Cerebellar nuclear complex (tissue), 1 donor: ENCODE measurements at regions not wholly inside any gene's neighbourhood (a gene's known extent, or its start where the extent isn't known, plus 50 kb on each side); places are given as distances from the start of the nearest gene placed in this dataset.
"Not testable (repeated sequence)": the region's sequence is repeated elsewhere in the genome, so short reads cannot be mapped to it uniquely, and the experiment has no call there.

Source experiments
- DNase-seq, 2 experiments: peaks; one replicate each; lab custom pipeline; 2025; lab: John Stamatoyannopoulos, UW

DNA sequence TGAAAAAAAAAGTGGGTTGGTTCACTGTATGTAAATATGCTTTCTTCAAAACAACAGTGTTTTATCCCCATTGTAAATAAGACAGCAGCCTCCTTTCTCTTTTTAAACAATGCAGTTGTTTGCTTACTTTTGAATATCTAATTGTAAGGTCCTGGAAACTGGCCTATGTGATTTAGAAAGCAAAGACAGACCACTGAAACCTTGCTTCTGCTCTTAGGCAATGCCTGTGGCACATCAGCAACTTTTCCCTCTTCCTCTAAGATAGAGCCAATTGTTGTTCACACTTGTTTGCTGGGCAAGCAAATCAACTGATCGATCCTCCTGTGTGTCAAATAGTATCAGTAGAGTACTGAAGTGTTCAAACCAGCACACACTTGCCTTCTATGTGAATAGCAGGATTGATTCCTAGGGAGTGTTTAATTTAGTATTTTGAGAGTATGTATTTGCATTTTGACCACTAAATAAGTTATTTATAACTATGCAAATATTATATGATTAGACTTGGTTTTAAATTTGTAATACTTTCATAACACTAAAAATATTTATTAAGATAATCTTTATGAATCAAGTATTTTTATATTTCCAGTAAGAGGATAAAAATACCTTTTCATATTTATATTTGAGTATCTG is 55.4 kb upstream of the GRPR start:
- no peak for DNase-seq

GRCh38 chrX:16063921-16064320 is 59.4 kb upstream of the GRPR start:
- DNase-seq, result no peak

DNA sequence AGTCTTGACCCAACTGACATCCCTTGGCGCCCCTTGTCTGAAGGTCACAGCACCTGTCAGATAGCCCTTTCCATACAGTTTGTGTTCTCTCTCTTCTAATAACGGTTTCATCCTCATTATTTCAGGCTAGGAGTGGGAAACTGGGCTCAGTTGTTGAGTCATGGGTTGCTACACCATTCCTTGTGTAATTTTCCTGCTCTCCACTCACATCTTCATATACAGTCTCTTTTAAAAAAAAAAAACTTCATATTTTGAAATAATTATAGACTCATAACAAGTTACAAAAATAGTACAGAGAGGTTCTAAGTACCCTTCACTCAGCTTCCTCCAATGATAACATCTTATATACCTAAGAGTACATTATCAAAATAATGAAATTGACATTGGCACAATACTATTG is 60.2 kb upstream of the GRPR start:
- DNase-seq, result no peak

DNA sequence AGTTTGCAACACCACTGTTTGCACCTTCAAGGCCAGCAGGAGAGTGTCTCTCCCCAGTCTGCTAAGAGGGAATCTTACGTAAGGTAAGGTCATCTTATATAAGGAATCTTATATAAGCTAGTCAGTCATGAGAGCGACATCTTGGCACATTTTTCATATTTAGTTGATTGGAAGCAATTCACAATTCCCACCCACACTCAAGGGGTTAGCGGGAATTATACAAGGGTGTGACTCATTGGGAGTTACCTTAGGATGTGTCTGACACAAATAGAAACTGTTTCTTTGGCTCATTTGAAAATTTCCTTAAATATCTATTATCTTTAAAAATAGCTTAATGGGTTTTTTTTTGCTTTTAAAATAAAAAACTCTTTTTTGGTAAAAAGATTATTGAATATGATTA is 62.1 kb upstream of the GRPR start:
- DNase-seq, result no peak

DNA sequence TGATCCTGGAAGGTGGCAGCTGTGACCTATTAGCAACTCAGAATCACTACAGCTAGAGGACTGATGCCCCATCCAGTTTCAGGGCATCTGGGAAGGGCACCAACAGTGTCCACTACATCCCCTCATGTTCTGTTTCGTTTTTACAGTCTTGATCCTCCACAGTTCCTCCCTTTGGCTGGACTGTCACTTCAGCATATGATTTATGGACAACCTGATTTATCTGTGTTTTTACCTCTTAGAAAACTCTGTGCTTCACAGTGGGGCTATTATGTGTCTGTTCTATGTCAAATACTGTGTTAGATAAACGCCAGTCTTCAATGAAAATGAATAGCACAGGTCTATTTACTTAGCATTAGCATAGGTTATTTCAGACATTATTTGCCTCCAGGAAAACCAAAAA is 63.1 kb upstream of the GRPR start:
- no peak for DNase-seq

GRCh38 chrX:16049126-16049525 is 74.2 kb upstream of the GRPR start:
- not testable (repeated sequence) for DNase-seq

GRCh38 chrX:16042980-16043379 is 80.4 kb upstream of the GRPR start:
- no peak for DNase-seq

GRCh38 chrX:16039834-16040233 is 83.5 kb upstream of the GRPR start:
- no peak for DNase-seq

DNA sequence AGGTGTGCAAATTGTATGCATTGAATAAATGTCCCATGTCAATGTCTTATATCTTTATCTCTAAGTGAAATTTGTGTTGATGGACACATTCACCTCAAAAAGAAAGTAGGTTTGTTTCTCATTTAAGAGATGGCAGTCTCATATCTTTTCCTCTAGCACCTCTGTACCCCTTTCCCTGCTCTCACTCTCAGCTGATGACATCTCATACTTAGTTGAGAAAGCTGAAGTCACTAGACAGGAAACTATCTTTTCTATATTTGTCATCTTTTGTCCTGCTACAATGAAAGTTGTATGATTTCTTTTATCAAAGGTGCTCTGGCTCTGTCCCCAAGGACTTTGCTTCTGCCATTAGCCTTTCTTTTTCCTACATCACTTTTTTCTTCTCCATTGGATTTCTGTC is 84.0 kb upstream of the GRPR start:
- DNase-seq, result no peak

DNA sequence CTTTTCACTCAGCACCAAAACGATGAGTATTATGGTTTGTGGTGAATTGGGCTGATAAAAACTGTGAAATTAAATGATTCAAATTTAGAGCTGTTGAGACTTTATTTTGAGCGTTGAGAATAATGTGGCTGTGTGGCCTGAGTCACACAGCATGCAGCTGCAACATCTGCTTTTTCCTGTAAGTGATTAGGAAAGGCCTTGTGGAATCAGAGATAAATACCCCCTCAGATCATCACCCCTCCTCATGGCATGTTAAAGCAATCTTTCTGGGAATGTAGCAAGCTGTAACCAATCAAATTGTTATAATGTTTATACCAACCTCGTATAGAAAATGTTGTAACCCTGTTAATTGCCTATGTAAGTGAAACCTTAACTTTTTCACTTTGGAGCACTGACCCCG is 90.0 kb upstream of the GRPR start:
- no peak for DNase-seq

DNA sequence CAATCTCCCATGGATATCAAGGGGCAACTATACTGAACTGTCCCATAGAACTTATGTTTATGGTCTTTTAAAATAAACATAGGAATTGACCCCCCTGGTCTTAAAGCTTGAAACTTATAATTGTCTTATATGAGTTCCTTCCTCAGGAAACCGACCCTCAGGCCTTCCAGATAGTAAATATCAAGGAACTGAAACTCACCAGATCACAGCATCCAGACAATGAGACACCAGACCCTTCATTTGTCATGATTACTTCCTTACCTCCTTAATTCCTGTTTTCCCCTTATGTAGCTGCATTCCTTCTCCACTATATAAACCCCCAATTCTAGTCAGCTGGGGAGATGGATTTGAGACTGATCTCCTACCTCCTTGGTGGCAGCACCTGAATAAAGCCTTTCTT is 94.8 kb upstream of the GRPR start:
- no peak for DNase-seq

- no peak for DNase-seq
Measured at GRCh38 chrX:16023790-16024734, 99.3 kb upstream of the GRPR start.

- DNase-seq, result no peak
Measured at GRCh38 chrX:16022580-16023200, 100.7 kb upstream of the GRPR start.

DNA sequence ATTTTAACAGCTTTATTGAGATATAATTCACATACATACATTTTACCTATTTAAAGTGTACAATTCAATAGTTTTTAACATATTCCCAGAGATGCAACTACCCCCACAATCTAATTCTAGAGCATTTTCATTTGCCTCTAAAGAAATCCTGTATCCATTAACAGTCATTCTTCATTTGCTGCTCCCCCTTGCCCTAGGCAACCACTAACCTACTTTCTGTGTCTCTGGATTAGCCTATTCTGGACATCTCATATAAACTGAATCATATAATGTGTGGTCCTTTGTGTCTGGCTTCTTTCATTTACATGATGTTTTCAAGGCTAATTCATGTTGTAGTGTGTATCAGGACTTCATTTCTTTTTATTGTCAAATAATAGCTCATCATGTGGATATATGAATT is 105.1 kb upstream of the GRPR start:
- no peak for DNase-seq

- DNase-seq, result no peak
Measured at GRCh38 chrX:16014171-16014570, 109.2 kb upstream of the GRPR start.

GRCh38 chrX:16012250-16012649 is 111.1 kb upstream of the GRPR start:
- no peak for DNase-seq

GRCh38 chrX:16005917-16006316 is 117.4 kb upstream of the GRPR start:
- no peak for DNase-seq

- no peak for DNase-seq
Measured at GRCh38 chrX:16002185-16002584, 121.2 kb upstream of the GRPR start.

GRCh38 chrX:15998350-15998749 is 125.0 kb upstream of the GRPR start:
- DNase-seq, result no peak

- DNase-seq, result no peak
Measured at GRCh38 chrX:15989716-15990115, 133.6 kb upstream of the GRPR start.

DNA sequence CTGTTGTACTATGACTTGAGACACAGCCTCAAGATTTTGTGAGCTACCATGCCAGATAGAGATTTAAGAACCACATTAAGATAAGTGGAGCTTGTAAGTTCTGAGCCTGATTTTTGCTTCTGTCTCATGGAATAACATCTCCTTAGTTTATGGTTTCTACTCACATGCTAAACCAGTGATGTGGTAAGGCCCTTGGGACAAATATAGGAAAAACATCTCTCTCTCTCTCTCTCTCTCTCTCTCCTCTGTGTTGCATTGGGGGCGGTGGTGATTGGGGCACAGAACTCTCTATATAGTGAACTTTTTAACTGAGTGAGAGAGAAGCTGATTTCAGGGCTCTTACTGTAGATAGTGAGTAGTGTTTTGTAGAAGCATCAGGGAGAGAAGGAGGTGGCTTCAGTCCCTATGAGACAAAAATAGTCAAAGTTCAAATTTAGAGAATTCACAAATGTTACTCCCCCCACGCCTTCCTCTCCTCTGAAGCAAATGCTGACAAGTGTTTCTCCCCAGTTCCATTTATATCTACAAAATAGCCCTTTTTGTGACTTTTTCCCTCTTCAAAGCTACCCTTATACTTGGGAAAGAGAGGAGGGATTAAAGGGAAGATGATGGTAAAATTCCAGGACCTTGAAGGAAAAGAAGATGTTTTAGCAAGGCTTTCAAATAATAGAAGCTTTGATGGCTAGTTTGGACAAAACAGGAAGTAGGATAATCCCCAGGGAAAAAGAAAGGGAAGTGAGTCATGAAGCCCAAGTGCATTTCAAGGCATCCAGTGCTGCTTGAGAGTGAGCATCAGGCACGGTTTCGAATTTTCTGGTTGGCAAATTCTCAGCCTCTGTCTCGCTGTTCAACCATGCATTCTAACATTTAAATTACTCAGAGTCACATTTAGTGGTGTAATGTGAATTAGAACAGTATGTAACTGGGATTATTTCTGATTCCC is 134.3 kb upstream of the AP1S2 start:
- no peak for DNase-seq

DNA sequence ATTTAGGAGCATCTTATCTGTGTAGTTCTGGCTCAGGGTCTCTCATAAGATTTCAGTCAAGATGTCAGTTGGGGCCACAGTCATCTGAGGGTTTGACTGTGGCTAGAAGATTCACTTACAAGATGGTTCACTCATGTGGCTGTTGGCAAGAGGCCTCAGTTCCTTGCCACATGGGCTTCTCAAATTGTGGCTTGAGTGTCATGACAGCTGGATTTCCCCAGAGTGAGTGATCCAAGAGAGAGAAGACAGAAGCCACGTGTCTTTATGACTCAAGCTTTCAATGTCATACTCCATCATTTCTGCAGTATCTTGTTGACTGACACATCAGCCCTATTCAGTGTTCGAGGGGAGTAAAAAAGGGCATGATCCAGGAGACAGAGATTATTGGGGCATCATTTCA is 131.3 kb upstream of the AP1S2 start:
- no peak for DNase-seq
